ENCODE measurements at regions not wholly inside any gene's neighbourhood (a gene's known extent, or its start where the extent isn't known, plus 50 kb on each side); places are given as distances from the start of the nearest gene placed in this dataset.

DNA sequence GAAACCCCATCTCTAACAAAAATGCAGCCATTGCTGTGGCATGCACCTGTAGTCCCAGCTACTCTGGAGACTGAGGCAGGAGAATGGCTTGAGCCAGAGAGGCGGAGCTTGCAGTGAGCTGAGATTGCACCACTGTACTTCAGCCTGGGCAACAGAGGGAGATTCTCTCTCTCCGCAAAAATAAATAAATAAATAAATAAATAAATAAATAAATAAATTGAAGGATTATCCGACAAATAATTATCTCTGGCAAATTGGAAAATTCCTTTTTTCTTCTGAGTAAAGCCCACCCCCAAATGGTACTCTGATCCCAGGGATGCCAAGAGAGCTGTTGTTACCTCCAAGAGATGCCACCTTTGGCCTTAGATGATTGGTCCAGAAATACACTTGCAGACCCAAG, 137.9 kb downstream of the SUDS3 start (continued):
- TF ChIP-seq, protein P1, sequence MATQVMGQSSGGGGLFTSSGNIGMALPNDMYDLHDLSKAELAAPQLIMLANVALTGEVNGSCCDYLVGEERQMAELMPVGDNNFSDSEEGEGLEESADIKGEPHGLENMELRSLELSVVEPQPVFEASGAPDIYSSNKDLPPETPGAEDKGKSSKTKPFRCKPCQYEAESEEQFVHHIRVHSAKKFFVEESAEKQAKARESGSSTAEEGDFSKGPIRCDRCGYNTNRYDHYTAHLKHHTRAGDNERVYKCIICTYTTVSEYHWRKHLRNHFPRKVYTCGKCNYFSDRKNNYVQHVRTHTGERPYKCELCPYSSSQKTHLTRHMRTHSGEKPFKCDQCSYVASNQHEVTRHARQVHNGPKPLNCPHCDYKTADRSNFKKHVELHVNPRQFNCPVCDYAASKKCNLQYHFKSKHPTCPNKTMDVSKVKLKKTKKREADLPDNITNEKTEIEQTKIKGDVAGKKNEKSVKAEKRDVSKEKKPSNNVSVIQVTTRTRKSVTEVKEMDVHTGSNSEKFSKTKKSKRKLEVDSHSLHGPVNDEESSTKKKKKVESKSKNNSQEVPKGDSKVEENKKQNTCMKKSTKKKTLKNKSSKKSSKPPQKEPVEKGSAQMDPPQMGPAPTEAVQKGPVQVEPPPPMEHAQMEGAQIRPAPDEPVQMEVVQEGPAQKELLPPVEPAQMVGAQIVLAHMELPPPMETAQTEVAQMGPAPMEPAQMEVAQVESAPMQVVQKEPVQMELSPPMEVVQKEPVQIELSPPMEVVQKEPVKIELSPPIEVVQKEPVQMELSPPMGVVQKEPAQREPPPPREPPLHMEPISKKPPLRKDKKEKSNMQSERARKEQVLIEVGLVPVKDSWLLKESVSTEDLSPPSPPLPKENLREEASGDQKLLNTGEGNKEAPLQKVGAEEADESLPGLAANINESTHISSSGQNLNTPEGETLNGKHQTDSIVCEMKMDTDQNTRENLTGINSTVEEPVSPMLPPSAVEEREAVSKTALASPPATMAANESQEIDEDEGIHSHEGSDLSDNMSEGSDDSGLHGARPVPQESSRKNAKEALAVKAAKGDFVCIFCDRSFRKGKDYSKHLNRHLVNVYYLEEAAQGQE (IDR thresholded peaks at IDR 0.05; ENCODE audit: unreplicated experiment) = no peak
- TF ChIP-seq NANOG (IDR thresholded peaks at IDR 0.05; ENCODE audit: borderline replicate concordance) = no peak
- TF ChIP-seq, protein P2, sequence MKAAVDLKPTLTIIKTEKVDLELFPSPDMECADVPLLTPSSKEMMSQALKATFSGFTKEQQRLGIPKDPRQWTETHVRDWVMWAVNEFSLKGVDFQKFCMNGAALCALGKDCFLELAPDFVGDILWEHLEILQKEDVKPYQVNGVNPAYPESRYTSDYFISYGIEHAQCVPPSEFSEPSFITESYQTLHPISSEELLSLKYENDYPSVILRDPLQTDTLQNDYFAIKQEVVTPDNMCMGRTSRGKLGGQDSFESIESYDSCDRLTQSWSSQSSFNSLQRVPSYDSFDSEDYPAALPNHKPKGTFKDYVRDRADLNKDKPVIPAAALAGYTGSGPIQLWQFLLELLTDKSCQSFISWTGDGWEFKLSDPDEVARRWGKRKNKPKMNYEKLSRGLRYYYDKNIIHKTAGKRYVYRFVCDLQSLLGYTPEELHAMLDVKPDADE (IDR thresholded peaks at IDR 0.05) = no peak
- no peak for TF ChIP-seq EZH2 (IDR thresholded peaks at IDR 0.05; ENCODE audit: low read depth, unreplicated experiment)
- TF ChIP-seq POLR2AphosphoS5 (IDR thresholded peaks at IDR 0.05; ENCODE audit: low read depth) = no peak
- TF ChIP-seq STAT1 (IDR thresholded peaks at IDR 0.05; ENCODE audit: unreplicated experiment) = no peak

DNA sequence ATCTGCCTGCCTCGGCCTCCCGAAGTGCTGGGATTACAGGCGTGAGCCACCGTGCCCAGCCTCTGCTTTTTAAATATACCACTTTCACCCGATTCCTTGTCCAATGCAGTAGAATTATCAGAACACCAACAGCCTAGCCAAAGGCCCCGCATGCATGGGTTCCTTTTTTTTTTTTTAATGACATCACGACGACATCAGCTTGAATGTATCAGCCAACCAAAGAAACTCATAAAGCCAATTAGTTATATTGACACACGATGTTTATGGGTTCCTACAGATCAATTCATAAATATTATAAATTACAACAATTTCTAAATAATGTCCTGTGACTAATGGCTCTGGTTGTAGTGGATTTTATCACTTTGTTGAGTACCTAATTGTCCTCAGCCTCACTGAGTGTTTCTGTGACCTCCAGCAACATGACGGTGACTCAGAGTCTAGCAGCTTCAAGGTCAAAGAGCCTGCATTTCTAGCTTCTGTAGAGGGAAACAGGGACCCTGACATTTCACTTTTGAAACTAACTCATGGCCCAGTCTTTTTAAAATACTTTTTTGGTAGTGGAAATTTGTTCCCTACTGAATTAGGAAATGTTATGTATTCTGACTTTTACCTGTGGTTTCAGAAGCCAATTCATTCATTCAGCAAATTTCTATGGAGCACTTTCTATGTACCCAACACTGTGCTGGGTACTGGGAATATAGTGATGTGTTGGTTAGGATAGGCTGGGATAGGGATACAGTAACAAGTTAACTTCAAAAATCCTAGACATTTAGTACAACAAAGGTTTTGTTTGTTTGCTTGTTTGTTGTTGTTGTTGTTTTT, 144.1 kb downstream of the SUDS3 start:
- Histone ChIP-seq H3K9me2 (ENCODE audit: insufficient read depth) (0 out of 2 replicates have a peak, but pooled peaks cover 7% of the 10 kb centered on the region), H4K20me1 (replicated peaks; ENCODE audit: insufficient read depth) (no peaks in the 10 kb centered on the region), H3K27me3 (ENCODE audit: insufficient read depth) (no peaks in the 10 kb centered on the region), H3K4me2 (no peak overlapping the region), H2AFZ (no peak overlapping the region), H3F3A (replicated peaks; ENCODE audit: low read depth) (no peaks in the 10 kb centered on the region), H3K27ac (ENCODE audit: low read depth) (no peak overlapping the region), H3K4me3 (no peak overlapping the region), H3K36me3 (ENCODE audit: insufficient read depth) (no peaks in the 10 kb centered on the region), H3K4me1 (ENCODE audit: insufficient read depth) (no peaks in the 10 kb centered on the region; the same call in 1 of the 2 replicates), H3K79me2 (replicated peaks; ENCODE audit: insufficient read depth) (no peaks in the 10 kb centered on the region)
- Mint-ChIP-seq H3K36me3 (ENCODE audit: low read depth) (no peaks in the 10 kb centered on the region), H3K27me3 (ENCODE audit: insufficient read depth, low read depth, poor library complexity) (peaks cover 6% of the 10 kb centered on the region), H3K4me3 (no peak overlapping the region), H3K9me3 (peaks cover 3% of the 10 kb centered on the region; the same call in 2 of the 3 replicates), H3K4me1 (no peaks in the 10 kb centered on the region), H3K27ac (no peak overlapping the region)
- TF ChIP-seq STAT1 (IDR thresholded peaks at IDR 0.05; ENCODE audit: unreplicated experiment) (no peak), EZH2 (IDR thresholded peaks at IDR 0.05; ENCODE audit: low read depth, unreplicated experiment) (no peak), CREB1 (CRISPR knock-in tag; IDR thresholded peaks at IDR 0.05; ENCODE audit: low read depth) (no peak), POLR2AphosphoS5 (IDR thresholded peaks at IDR 0.05; ENCODE audit: low read depth) (no peak), ZNF114 (CRISPR knock-in tag; IDR thresholded peaks at IDR 0.05) (no peak)
- DNase-seq (ENCODE audit: low spot score) (no peak), ATAC-seq (no peak)

All from GM23338 (cell line).